Epithelial cell of esophagus (primary cell): ENCODE measurements at regions not wholly inside any gene's neighbourhood (a gene's known extent, or its start where the extent isn't known, plus 50 kb on each side); places are given as distances from the start of the nearest gene placed in this dataset.

Experiments used
- DNase-seq: peaks from one replicate; pipeline ENCODE4 v3.0.0; 2010; ENCODE audit warnings: low read depth
- H3K4me3 ChIP-seq: 2 replicates; pipeline ENCODE4 v1.5.1; 2011; ENCODE audit warnings: mild to moderate bottlenecking, low read length, control low read depth
- CTCF ChIP-seq: IDR thresholded peaks from 2 replicates; pipeline ENCODE4 v1.5.1; 2011; ENCODE audit warnings: low read depth, mild to moderate bottlenecking, low read length, control low read depth, inconsistent platforms; ENCODE audit not compliant: insufficient read depth; ENCODE audit errors: missing control alignments

DNA sequence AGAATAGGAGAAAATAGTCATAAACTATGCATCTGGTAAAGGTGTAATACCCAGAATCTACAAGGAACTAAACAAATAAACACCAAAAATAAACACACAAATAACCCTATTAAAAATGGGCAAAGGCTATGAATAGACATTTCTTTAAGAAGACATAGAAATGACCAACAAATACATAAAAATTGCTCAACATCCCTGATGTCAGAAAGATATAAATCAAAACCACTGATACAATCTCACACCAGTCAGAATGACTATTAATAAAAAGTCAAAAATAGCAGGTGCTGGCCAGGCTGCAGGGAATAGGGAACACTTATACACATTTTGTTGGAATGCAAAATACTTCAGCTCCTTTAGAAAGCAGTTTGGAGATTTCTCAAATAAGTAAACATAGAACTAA, 352.1 kb upstream of the SLITRK1 start:
- TF ChIP-seq CTCF, result no peak
- no peak overlapping the region for H3K4me3 ChIP-seq
- DNase-seq, result no peak

GRCh38 chr13:84230568-84230967, 348.3 kb upstream of the SLITRK1 start:
- DNase-seq, result no peak
- no peak for TF ChIP-seq CTCF
- H3K4me3 ChIP-seq, result no peak overlapping the region

- no peak overlapping the region for H3K4me3 ChIP-seq
- no peak for DNase-seq
- no peak for TF ChIP-seq CTCF
These were observed 328.8 kb upstream of the SLITRK1 start for GRCh38 chr13:84211048-84211447.

DNA sequence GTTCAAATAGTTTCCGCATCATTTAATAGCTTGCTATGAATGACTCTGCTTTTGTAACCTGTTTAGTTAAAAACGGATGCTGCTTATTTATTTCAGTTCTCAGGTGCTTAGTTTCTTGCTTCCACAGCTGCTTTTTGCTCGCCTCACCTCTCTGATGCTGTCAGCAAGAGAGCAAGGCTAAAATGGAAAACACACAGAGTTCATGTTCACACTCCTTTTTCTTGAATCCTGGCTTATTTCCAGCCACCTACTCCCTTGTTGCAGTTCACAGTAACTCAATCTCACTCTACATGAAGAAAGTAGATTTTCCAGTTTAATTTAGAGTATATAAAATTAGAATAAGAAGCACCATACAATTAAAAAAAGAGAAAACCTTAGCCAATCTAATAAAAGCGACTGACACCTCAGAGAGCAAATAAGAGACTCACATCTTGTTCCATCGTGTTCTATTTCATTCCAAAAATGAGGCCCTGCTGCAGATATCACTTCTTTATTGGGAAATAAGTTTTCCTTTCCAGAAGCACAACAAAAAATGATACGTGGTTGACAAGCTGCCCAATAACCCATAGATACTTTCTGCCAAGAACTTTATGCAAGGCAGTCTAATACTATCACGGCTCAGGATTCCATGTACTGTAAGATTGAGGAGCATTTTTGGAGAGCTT, 326.1 kb upstream of the SLITRK1 start:
- no peak overlapping the region for H3K4me3 ChIP-seq
- no peak for TF ChIP-seq CTCF
- DNase-seq, result no peak

DNA sequence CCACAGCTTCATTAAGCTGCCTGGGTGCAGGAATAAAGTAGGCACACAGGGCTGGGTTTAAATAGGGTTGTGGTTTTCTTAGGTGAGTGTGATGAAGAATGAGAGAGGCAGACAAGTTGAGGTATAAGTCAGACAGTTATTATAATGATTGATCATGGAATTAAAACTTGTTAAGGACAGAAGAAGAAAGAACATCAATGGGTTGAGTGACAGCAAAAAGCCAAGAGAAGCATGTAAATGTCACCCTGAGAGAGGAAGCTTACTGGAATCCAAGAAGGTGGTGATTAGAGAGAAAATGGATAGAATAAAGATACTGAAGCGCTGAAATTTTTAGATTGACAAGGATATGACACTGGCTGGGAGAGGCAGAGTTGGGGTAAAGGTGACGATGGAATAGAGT, 325.2 kb upstream of the SLITRK1 start:
- H3K4me3 ChIP-seq, result no peak overlapping the region
- no peak for DNase-seq
- TF ChIP-seq CTCF, result no peak

DNA sequence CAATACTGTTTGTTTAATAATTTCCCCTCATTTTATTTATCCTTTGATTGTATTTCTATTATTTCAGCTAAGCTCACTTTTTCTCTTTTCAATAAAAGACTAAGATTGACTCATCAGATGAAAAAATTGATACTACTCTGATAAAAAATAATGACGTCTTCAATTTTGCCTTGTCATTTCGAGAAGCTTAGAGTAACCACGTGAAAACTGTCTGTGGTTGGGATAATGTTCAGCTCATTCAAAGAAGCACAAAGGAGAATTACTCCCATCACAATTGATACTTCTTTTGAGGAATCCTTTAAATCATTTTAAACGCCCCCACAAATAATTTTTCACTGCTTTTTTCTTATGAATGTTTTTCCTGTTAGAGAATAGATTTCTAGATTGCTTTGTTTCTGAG, 318.7 kb upstream of the SLITRK1 start:
- TF ChIP-seq CTCF, result no peak
- DNase-seq, result no peak
- H3K4me3 ChIP-seq, result no peak overlapping the region

- TF ChIP-seq CTCF, result no peak
- DNase-seq, result peak; percentile 96
These were observed 309.9 kb upstream of the SLITRK1 start for GRCh38 chr13:84192125-84192524.

More at GRCh38 chr13:84192125-84192524, 309.9 kb upstream of the SLITRK1 start:
- no peak overlapping the region for H3K4me3 ChIP-seq
